BLaER1 (cell line): ENCODE measurements at regions not wholly inside any gene's neighbourhood (a gene's known extent, or its start where the extent isn't known, plus 50 kb on each side); places are given as distances from the start of the nearest gene placed in this dataset.

ENCODE experiments used
- H3K27ac ChIP-seq: shearing (Covaris generic); formaldehyde crosslinking; 2 replicates; pipeline ENCODE4 v1.8.1; 2022
- H3K27me3 ChIP-seq: shearing (Covaris generic); formaldehyde crosslinking; 2 replicates; pipeline ENCODE4 v1.8.1; 2022
- H3K36me3 ChIP-seq: shearing (Covaris generic); formaldehyde crosslinking; 2 replicates; pipeline ENCODE4 v1.8.1; 2022
- H3K4me1 ChIP-seq: shearing (Covaris generic); formaldehyde crosslinking; 2 replicates; pipeline ENCODE4 v1.8.1; 2022
- H3K4me2 ChIP-seq: shearing (Covaris generic); formaldehyde crosslinking; 2 replicates; pipeline ENCODE4 v1.8.1; 2022
- H3K4me3 ChIP-seq: shearing (Covaris generic); formaldehyde crosslinking; 2 replicates; pipeline ENCODE4 v1.8.1; 2022
- H3K9ac ChIP-seq: shearing (Covaris generic); formaldehyde crosslinking; 2 replicates; pipeline ENCODE4 v1.8.1; 2022
- H3K9me3 ChIP-seq: shearing (Covaris generic); formaldehyde crosslinking; 2 replicates; pipeline ENCODE4 v1.8.1; 2022
- H4K20me1 ChIP-seq: shearing (Covaris generic); formaldehyde crosslinking; 2 replicates; pipeline ENCODE4 v1.8.1; 2022
- Cebpa-rat ChIP-seq: shearing (Covaris generic); IDR thresholded peaks from 2 replicates; pipeline ENCODE4 v1.8.1; 2022

- no peak overlapping the region for H3K9ac ChIP-seq
- H3K36me3 ChIP-seq: no peaks in the 10 kb centered on the region
- no peak overlapping the region for H3K27ac ChIP-seq
- H3K4me2 ChIP-seq: no peak overlapping the region
- no peak overlapping the region for H3K4me3 ChIP-seq
- no peak for TF ChIP-seq Cebpa-rat
- no peaks in the 10 kb centered on the region for H3K4me1 ChIP-seq
- no peaks in the 10 kb centered on the region for H3K27me3 ChIP-seq
- no peaks in the 10 kb centered on the region for H4K20me1 ChIP-seq
- H3K9me3 ChIP-seq: no peaks in the 10 kb centered on the region
Observed at GRCh38 chr15:35211240-35211902, 126.3 kb upstream of the NANOGP8 start.

- Histone ChIP-seq H3K36me3 (no peaks in the 10 kb centered on the region), H3K4me2 (no peak overlapping the region), H3K9ac (no peak overlapping the region), H3K4me3 (no peak overlapping the region), H3K9me3 (no peaks in the 10 kb centered on the region), H3K4me1 (no peaks in the 10 kb centered on the region), H3K27ac (no peak overlapping the region), H4K20me1 (no peaks in the 10 kb centered on the region), H3K27me3 (no peaks in the 10 kb centered on the region)
- TF ChIP-seq Cebpa-rat: no peak
Observed at GRCh38 chr15:35210370-35210769, 125.3 kb upstream of the NANOGP8 start.

- Histone ChIP-seq H3K36me3 (no peaks in the 10 kb centered on the region), H4K20me1 (no peaks in the 10 kb centered on the region), H3K4me1 (no peaks in the 10 kb centered on the region), H3K9me3 (no peaks in the 10 kb centered on the region), H3K27ac (no peak overlapping the region), H3K9ac (no peak overlapping the region), H3K27me3 (no peaks in the 10 kb centered on the region), H3K4me3 (no peak overlapping the region), H3K4me2 (no peak overlapping the region)
- TF ChIP-seq Cebpa-rat: no peak
Observed at GRCh38 chr15:35209838-35210237, 124.7 kb upstream of the NANOGP8 start.

GRCh38 chr15:35208353-35208752 lies 123.3 kb upstream of the NANOGP8 start:
- Histone ChIP-seq H3K4me3 (no peak overlapping the region), H3K27me3 (no peaks in the 10 kb centered on the region), H3K9me3 (no peaks in the 10 kb centered on the region), H3K4me2 (no peak overlapping the region), H4K20me1 (no peaks in the 10 kb centered on the region), H3K27ac (no peak overlapping the region), H3K36me3 (no peaks in the 10 kb centered on the region), H3K4me1 (no peaks in the 10 kb centered on the region), H3K9ac (no peak overlapping the region)
- TF ChIP-seq Cebpa-rat: no peak

DNA sequence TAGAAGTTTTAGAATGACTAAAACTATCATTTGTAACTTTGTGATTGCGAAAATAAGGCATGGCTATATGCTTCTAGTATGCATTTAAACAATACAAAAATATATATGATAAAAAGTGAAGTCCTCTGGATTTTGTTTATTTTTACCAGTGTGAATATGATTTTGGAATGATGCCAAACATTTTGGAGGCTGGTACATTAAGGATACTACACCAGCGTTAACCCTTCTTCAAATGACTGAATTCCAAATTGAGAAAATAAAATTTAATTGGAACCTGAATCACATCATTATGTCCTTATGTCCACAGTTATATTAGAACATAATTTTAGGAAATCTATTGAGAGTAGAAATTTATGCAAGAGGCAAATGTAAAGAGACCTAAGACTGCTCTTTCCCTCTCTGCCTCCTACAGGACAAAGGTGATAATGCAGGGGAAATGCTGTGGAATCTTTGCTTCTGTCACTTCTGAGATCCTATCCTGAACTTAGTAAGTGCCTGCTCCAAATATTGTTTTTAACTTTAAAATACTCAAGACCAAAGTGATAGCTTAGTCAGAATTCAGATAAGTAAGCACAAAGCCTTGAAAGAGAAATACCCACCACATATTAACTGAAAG lies 121.1 kb upstream of the NANOGP8 start:
- Histone ChIP-seq H3K27ac (no peak overlapping the region), H3K4me3 (no peak overlapping the region), H3K4me2 (no peak overlapping the region), H3K4me1 (no peaks in the 10 kb centered on the region), H3K9me3 (no peaks in the 10 kb centered on the region), H3K27me3 (no peaks in the 10 kb centered on the region), H3K9ac (no peak overlapping the region), H3K36me3 (no peaks in the 10 kb centered on the region), H4K20me1 (no peaks in the 10 kb centered on the region)
- no peak for TF ChIP-seq Cebpa-rat

- Histone ChIP-seq H3K9me3 (no peaks in the 10 kb centered on the region), H3K27me3 (no peaks in the 10 kb centered on the region), H3K4me3 (no peak overlapping the region), H3K4me1 (no peaks in the 10 kb centered on the region), H3K4me2 (no peak overlapping the region), H3K36me3 (no peaks in the 10 kb centered on the region), H3K9ac (no peak overlapping the region), H3K27ac (no peak overlapping the region), H4K20me1 (no peaks in the 10 kb centered on the region)
- TF ChIP-seq Cebpa-rat: no peak
Observed at GRCh38 chr15:35198197-35198596, 113.1 kb upstream of the NANOGP8 start.

DNA sequence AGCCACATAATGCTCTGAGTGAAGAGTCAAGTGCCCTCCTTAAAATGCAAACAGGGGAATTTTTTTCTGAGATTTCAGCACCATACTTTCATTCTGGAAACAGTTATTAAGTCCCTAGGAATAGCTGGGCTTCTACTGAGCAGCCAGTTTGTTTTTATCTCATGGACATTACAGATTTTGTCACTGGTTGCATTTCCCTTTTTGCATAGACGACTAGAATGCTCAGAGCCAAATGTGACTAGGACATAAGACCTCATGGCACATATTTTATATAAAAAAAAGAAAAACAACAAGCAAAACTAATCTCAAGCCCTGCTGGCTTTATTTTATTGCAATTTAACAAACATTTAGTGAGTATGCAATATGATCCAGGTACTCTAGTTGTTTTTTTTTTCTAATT lies 112.7 kb upstream of the NANOGP8 start:
- Histone ChIP-seq H3K4me1 (no peaks in the 10 kb centered on the region), H3K4me2 (no peak overlapping the region)
- no peak for TF ChIP-seq Cebpa-rat

GRCh38 chr15:35197306-35197705 lies 112.2 kb upstream of the NANOGP8 start:
- Histone ChIP-seq H3K4me2 (no peak overlapping the region), H3K9ac (no peak overlapping the region), H3K4me3 (no peak overlapping the region), H3K9me3 (peaks cover 3% of the 10 kb centered on the region; the same call in 1 of the 2 replicates), H3K36me3 (no peaks in the 10 kb centered on the region), H3K27me3 (no peaks in the 10 kb centered on the region), H4K20me1 (no peaks in the 10 kb centered on the region), H3K27ac (no peak overlapping the region), H3K4me1 (no peaks in the 10 kb centered on the region)
- TF ChIP-seq Cebpa-rat: no peak

More for the DNA sequence above, 112.7 kb upstream of the NANOGP8 start:
- Histone ChIP-seq H3K27me3 (no peaks in the 10 kb centered on the region), H4K20me1 (no peaks in the 10 kb centered on the region), H3K9me3 (no peaks in the 10 kb centered on the region), H3K9ac (no peak overlapping the region), H3K36me3 (no peaks in the 10 kb centered on the region), H3K27ac (no peak overlapping the region), H3K4me3 (no peak overlapping the region)

DNA sequence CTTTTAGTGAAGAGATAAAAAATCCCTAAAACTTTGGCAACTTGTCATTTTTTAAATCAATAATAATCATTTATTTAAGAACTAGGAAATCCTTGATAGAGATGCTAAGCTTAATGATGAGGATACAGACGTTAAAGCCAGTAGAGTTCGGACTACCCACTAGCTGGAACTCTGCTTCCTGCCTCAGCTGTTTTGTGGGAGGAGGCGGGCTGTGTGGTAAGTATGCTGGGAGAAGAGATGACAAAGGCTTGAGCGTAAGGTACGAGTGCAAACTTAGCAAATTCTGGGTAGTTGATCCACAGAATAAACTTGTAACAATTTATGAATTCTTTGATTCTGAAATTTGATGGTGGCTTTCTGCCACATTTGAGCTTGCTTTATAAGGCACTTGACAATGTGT lies 111.2 kb upstream of the NANOGP8 start:
- no peak overlapping the region for H3K9ac ChIP-seq
- TF ChIP-seq Cebpa-rat: no peak
- H3K4me3 ChIP-seq: no peak overlapping the region
- H3K27ac ChIP-seq: no peak overlapping the region
- H3K4me1 ChIP-seq: no peaks in the 10 kb centered on the region
- no peaks in the 10 kb centered on the region for H3K36me3 ChIP-seq
- no peak overlapping the region for H3K4me2 ChIP-seq
- no peaks in the 10 kb centered on the region for H4K20me1 ChIP-seq
- peaks cover 13% of the 10 kb centered on the region; the same call in 1 of the 2 replicates for H3K9me3 ChIP-seq
- no peaks in the 10 kb centered on the region for H3K27me3 ChIP-seq

DNA sequence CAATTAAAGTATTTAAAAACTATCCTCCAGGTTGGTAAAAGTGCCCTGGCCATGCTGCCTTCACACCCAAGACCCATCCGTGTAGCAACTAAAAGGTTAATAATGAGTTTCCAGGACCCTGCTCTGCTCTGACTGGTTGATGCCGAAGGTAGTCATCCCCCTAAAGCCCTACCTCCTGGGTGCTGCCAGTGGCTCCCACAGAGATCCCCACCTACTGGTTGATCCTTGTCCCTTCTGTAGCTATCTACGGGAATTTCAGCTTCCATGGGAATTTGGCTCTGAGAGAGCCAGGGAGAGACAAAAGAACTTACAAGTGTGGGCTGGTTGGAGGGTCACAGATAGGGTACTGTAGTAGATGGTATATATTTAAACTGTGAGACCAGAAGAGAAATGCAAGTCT lies 110.6 kb upstream of the NANOGP8 start:
- Histone ChIP-seq H3K9ac (no peak overlapping the region), H3K4me2 (no peak overlapping the region), H4K20me1 (no peaks in the 10 kb centered on the region), H3K9me3 (peaks cover 16% of the 10 kb centered on the region; the same call in 1 of the 2 replicates), H3K27ac (no peak overlapping the region), H3K4me3 (no peak overlapping the region), H3K4me1 (no peaks in the 10 kb centered on the region), H3K36me3 (no peaks in the 10 kb centered on the region), H3K27me3 (no peaks in the 10 kb centered on the region)
- TF ChIP-seq Cebpa-rat: no peak
